ENCODE measurements at regions not wholly inside any gene's neighbourhood (a gene's known extent, or its start where the extent isn't known, plus 50 kb on each side); places are given as distances from the start of the nearest gene placed in this dataset.

DNA sequence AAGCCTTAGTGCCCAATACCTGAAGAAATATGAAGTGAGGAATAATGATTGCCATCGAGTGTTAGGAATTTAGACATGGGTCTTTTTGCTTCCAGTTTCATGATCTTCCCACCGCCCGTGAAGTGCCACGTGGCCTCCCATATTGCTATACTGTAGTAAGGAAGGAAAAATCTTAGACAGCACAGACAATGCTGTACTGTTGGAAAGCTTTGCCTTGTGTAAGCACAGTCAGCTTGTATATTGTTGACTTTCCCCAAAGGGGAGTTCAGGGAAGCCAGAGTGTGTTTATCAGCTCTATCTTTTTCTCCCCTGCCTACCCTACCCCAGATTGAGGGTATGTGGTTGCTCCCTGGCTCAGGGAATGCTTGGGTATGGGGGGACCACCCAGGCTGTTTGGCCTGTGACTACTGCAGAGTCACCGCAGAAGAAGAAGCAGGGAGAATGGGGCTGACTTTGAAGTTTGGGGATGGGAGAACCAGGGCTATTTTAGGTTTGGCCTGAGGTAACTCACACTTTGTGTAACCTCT lies 161.8 kb upstream of the MEF2C start:
- no peaks in the 10 kb centered on the region for H3K36me3 ChIP-seq
- H3K4me3 ChIP-seq: no peak overlapping the region
- H4K20me1 ChIP-seq: no peaks in the 10 kb centered on the region
- peaks cover 6% of the 10 kb centered on the region for H3K9me3 ChIP-seq
- H3K4me2 ChIP-seq: no peak overlapping the region
- peaks cover 8% of the 10 kb centered on the region for H3K4me1 ChIP-seq
- TF ChIP-seq Cebpa-rat (IDR thresholded peaks at IDR 0.05): no peak
- no peak overlapping the region for H3K27ac ChIP-seq
- no peak overlapping the region for H3K9ac ChIP-seq
- H3K27me3 ChIP-seq: no peaks in the 10 kb centered on the region

DNA sequence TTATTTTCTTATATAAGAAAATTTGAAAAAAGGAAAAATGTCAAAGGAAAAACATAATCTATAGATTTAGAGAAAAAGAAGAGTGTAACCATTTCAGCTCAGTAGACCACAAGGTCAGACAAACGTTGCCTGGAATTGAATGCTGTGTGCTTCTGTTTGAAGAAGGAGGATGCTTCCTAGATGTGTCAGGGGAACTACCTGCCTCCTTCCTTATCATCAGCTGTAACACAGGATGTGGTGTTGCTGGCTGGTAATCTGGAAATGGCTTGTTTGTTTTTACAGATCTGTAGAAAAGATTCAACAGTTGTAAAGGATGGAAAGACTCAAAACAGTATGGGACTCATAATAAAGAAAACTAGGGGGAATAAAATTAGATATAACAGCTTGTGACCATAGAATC lies 160.7 kb upstream of the MEF2C start:
- H3K4me3 ChIP-seq: no peak overlapping the region
- H3K9ac ChIP-seq: no peak overlapping the region
- H3K27ac ChIP-seq: no peak overlapping the region
- H3K27me3 ChIP-seq: no peaks in the 10 kb centered on the region
- peaks cover 8% of the 10 kb centered on the region for H3K4me1 ChIP-seq
- TF ChIP-seq Cebpa-rat (IDR thresholded peaks at IDR 0.05): no peak
- no peaks in the 10 kb centered on the region for H3K36me3 ChIP-seq
- H3K9me3 ChIP-seq: no peaks in the 10 kb centered on the region
- no peaks in the 10 kb centered on the region for H4K20me1 ChIP-seq
- no peak overlapping the region for H3K4me2 ChIP-seq

DNA sequence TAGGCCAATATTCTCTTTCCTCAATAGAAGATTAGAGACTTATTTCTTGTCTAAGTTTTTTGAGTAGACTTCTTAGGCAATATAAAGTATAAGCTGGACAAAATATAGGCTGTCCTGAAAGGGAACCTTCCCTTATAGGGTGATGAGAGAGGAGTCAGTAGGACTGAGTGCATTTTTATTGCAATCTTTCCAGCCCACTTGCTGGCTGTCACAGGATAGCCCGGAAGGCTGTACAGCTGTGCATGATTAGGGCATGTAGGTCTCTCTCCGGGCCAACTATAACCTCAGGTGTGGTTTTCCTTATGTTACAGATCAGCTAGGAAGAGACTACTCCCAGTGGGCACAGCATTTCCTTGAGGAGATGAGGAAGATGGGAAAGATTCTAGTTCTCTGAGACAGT lies 159.8 kb upstream of the MEF2C start:
- H3K9me3 ChIP-seq: no peaks in the 10 kb centered on the region
- no peaks in the 10 kb centered on the region for H4K20me1 ChIP-seq
- H3K4me2 ChIP-seq: no peak overlapping the region
- H3K4me1 ChIP-seq: peaks cover 8% of the 10 kb centered on the region
- no peak overlapping the region for H3K9ac ChIP-seq
- H3K27me3 ChIP-seq: no peaks in the 10 kb centered on the region
- no peak overlapping the region for H3K27ac ChIP-seq
- no peak overlapping the region for H3K4me3 ChIP-seq
- no peaks in the 10 kb centered on the region for H3K36me3 ChIP-seq
- TF ChIP-seq Cebpa-rat (IDR thresholded peaks at IDR 0.05): no peak

DNA sequence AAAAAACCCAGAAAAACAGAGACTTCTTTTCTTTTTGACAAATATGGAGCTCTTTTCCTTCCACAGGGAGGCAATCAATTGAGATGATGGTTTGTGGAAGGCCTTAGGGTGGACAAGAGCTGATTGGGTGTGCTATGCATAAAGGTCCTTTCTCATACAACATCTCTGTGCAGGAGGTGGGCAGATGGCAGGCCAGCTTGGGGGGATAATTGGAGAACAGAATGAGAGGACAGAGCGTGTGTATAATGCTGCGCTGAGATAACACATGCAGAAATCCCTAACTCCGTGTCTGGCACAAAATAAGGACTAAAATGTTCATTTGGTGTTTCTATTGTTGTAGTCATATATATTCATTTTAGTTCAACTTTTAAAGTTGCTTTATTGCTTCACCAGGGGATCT lies 159.0 kb upstream of the MEF2C start:
- no peak for TF ChIP-seq Cebpa-rat (IDR thresholded peaks at IDR 0.05)
- Histone ChIP-seq H3K4me3 (no peak overlapping the region), H4K20me1 (no peaks in the 10 kb centered on the region), H3K4me1 (peaks cover 8% of the 10 kb centered on the region), H3K27me3 (no peaks in the 10 kb centered on the region), H3K27ac (no peak overlapping the region), H3K9me3 (no peaks in the 10 kb centered on the region), H3K4me2 (no peak overlapping the region), H3K36me3 (no peaks in the 10 kb centered on the region), H3K9ac (no peak overlapping the region)

DNA sequence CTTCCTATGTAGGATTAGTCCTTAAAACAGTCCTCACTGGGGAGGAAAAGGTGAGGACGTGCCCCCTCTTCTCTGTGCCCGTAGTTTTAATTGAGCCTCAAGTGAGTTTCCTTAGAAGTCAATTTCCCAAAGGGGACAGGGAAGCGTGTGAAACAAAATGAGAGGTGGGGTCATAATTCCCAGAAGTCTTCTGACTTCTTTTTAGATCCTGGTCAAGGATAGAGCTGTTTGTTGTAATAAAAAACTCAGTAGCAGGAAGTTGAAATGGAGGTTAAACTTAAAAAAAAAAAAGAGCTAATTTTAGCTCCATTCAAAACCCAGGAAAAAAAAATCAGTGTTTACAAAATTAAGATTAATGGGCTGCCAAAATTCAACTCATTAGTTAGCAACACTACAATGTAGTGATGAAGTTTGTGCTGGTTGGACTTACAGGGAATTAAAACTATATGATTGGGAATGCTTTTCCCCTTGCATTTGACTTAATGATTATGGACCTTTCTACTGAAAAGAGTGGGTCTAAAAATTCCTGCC lies 158.3 kb upstream of the MEF2C start:
- TF ChIP-seq Cebpa-rat (IDR thresholded peaks at IDR 0.05): no peak
- H3K4me2 ChIP-seq: peak overlapping the region; percentile 42

DNA sequence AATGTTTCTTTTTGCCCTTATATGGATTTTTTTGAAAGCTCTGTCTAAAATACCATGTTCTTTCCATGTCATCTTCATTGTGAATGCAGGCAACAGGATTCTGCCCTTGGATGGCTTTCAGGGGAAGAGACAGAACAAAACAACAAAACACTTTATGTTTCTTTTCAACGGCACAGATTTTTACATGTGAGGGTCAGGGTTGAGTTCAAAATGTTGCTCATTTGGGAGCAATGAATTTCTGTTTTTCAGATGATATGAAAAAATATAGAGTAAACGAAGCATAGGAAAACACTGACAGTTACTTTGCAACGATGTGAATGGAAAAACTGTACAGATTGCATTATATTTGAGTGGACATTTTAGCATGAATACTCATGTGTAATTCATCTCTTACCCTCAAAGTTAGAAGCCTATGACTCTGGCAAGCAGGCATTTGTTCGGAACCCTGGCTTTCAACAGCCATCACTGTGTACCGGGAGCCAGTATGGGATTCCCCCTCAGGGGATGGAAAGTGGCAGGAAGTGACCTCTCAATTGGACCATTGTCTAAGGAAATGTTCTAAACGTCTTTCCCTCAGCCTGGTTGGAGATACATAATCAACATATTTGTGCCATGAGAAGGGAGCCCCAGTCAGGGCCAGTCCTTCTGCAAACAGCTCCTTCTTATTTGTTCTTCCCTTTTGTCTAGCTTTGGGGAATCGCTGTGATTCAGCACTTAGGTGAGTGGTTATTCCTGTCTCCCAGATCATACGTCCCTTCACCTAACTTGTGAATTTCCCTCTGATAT lies 153.9 kb upstream of the MEF2C start:
- Histone ChIP-seq H3K4me2 (no peak overlapping the region), H3K27me3 (no peaks in the 10 kb centered on the region), H3K9me3 (no peaks in the 10 kb centered on the region), H3K27ac (no peak overlapping the region), H3K4me1 (peaks cover 8% of the 10 kb centered on the region), H3K36me3 (no peaks in the 10 kb centered on the region), H4K20me1 (no peaks in the 10 kb centered on the region), H3K4me3 (no peak overlapping the region), H3K9ac (no peak overlapping the region)
- no peak for TF ChIP-seq Cebpa-rat (IDR thresholded peaks at IDR 0.05)

More for the DNA sequence above, 158.3 kb upstream of the MEF2C start:
- Histone ChIP-seq H3K4me1 (peaks cover 8% of the 10 kb centered on the region), H3K27me3 (no peaks in the 10 kb centered on the region), H3K27ac (0 out of 2 replicates have a peak overlapping the region, but pooled peaks have one; percentile 8), H3K9ac (no peak overlapping the region), H3K9me3 (no peaks in the 10 kb centered on the region), H4K20me1 (no peaks in the 10 kb centered on the region), H3K4me3 (no peak overlapping the region), H3K36me3 (no peaks in the 10 kb centered on the region)

DNA sequence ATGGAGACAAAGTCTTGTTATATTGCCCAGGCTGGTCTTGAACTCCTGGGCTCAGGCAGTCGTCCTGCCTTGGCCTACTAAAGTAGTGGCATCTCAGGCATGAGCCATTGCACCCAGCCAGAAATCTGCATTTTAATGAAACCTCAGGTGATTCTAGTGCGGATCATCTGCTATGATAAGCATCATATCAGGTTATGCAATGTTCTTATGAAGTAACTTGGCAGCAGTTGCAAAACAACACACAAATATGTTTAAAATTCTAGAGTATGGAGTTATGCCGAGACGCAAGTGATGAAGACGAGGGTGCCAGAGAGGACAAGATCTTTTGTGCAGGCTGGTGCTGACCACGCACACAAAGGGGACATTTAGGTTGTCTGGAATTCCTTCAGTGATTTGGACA lies 153.2 kb upstream of the MEF2C start:
- H3K27me3 ChIP-seq: no peaks in the 10 kb centered on the region
- H4K20me1 ChIP-seq: no peaks in the 10 kb centered on the region
- H3K27ac ChIP-seq: no peak overlapping the region
- no peak overlapping the region for H3K4me2 ChIP-seq
- H3K4me3 ChIP-seq: no peak overlapping the region
- H3K36me3 ChIP-seq: no peaks in the 10 kb centered on the region
- TF ChIP-seq Cebpa-rat (IDR thresholded peaks at IDR 0.05): no peak
- no peak overlapping the region for H3K9ac ChIP-seq
- H3K9me3 ChIP-seq: no peaks in the 10 kb centered on the region
- peaks cover 3% of the 10 kb centered on the region for H3K4me1 ChIP-seq

DNA sequence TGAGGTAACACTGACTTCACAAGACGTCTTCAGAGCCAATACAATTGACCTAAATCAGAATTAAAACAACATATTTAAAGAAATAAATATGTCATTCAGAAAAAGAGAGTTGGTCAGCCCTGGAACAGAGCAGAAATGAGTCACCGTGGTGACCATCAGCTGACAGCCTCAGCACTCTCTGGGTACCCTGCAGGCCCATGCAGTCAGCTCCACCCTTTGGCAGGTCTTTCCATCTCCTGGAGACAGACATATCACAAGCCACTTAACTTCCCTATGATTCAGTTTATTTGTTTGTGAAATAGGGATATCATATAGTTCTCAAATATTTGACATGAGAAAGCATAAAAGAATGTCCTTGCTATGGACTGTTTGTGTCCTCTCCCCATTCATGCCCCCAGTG lies 151.6 kb upstream of the MEF2C start:
- no peak overlapping the region for H3K9ac ChIP-seq
- H4K20me1 ChIP-seq: no peaks in the 10 kb centered on the region

DNA sequence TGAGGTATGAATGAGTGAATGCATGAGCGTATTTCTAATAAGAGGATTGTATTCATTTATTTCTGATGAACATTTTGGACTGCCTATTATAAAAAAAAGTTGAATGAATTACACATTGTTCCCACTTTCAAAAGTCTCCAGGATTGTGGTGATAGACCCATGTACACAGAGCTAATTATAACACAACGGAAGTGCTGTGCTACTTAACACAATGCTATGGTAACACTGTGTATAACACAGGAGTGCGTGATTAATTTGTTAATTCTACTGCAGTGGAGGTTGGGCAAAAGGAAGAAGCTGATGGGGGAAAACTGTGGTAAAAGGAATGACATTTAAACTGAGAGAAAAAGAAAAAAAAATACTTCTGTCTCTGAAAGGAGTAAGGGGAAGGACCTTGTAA lies 147.8 kb upstream of the MEF2C start:
- TF ChIP-seq Cebpa-rat (IDR thresholded peaks at IDR 0.05): no peak
- no peaks in the 10 kb centered on the region for H4K20me1 ChIP-seq

More for the DNA sequence above, 151.6 kb upstream of the MEF2C start:
- Histone ChIP-seq H3K4me3 (no peak overlapping the region), H3K27me3 (no peaks in the 10 kb centered on the region), H3K4me1 (no peaks in the 10 kb centered on the region), H3K4me2 (no peak overlapping the region), H3K9me3 (no peaks in the 10 kb centered on the region), H3K36me3 (no peaks in the 10 kb centered on the region), H3K27ac (no peak overlapping the region)
- TF ChIP-seq Cebpa-rat (IDR thresholded peaks at IDR 0.05): no peak

DNA sequence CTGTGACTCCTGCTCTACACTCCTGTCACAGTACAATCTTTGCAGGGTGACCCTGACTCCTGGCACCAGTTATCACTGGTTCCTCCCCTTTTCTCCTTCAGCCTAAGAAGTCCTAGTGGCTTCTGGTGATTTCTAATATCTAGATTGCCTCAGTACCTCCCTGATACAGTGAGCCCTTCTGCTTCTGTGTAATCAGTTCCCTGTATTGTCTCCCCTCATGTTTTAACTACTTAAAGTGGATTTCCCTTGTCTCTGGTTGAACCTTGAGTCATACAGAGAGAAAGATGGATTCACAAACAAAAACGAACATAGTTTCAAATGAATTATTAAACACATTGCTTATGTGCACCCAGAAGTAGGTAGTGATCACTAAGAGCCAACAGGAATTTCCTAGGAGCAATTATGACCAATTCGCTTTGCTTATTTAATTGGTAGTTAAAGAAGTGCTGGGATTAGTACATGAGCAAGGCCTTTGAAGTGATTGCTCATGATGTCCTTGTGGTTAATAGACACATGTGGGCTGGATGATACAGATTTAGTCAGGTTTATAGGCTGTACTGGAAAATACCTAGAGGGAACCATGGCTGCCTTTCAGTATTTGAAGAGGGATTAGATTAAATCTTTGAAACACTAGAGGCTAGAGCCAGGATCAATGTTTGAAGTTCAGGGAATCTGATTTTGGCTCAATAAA lies 145.8 kb upstream of the MEF2C start:
- Histone ChIP-seq H3K4me3 (no peak overlapping the region), H3K4me2 (no peak overlapping the region), H3K27me3 (no peaks in the 10 kb centered on the region), H3K9me3 (peaks cover 16% of the 10 kb centered on the region), H3K27ac (no peak overlapping the region), H3K4me1 (no peaks in the 10 kb centered on the region), H3K9ac (no peak overlapping the region), H4K20me1 (no peaks in the 10 kb centered on the region), H3K36me3 (0 out of 2 replicates have a peak, but pooled peaks cover 4% of the 10 kb centered on the region)
- no peak for TF ChIP-seq Cebpa-rat (IDR thresholded peaks at IDR 0.05)

More for the DNA sequence above, 147.8 kb upstream of the MEF2C start:
- H3K9me3 ChIP-seq: peaks cover 16% of the 10 kb centered on the region
- no peaks in the 10 kb centered on the region for H3K27me3 ChIP-seq
- no peak overlapping the region for H3K4me2 ChIP-seq
- no peak overlapping the region for H3K4me3 ChIP-seq
- no peak overlapping the region for H3K9ac ChIP-seq
- 0 out of 2 replicates have a peak, but pooled peaks cover 4% of the 10 kb centered on the region for H3K36me3 ChIP-seq
- H3K27ac ChIP-seq: no peak overlapping the region
- no peaks in the 10 kb centered on the region for H3K4me1 ChIP-seq
